Uterus (tissue), 2 donors: ENCODE measurements at regions not wholly inside any gene's neighbourhood (a gene's known extent, or its start where the extent isn't known, plus 50 kb on each side); places are given as distances from the start of the nearest gene placed in this dataset.

Experiments used
- CTCF ChIP-seq, 4 experiments: fragments of 200-600 bp in 2 of 4; fragments of 450-650 bp in 2 of 4; sonication (generic) in 2 of 4; IDR thresholded peaks; one replicate each; pipeline ENCODE4 v1.5.1; 2016 to 2019; ENCODE audit warnings: antibody characterized with exemption in 4 of 4, mild to moderate bottlenecking in 2 of 4, moderate library complexity in 1 of 4
- POLR2A ChIP-seq, 2 donors: fragments of 450-650 bp; IDR thresholded peaks; one replicate each; pipeline ENCODE4 v1.6.1; 2016; ENCODE audit warnings: antibody characterized with exemption in 2 of 2, mild to moderate bottlenecking in 1 of 2, moderate library complexity in 1 of 2

DNA sequence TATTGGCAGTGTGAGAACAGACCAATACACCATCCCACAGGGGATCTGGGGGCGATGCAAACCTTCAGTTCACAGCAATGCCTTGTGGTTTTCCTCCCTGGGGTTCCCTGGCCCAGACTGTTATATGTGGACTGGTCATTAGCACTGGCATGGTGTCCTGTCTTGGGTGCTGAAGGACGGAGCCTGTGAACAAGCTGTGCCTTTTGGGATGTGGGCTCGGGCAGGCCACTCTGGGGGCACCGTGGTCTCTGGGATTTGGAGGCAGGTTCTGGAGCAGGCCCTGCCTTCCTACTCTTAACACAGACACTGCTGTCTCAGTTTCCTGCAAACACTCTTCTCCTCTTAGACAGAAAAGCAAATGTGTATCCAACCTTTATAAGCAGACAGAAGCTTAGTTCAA is 93.0 kb upstream of the ADRA2C start:
- TF ChIP-seq CTCF (IDR thresholded peaks at IDR 0.05) (no peak), POLR2A (IDR thresholded peaks at IDR 0.05) (no peak)
